ENCODE measurements at regions not wholly inside any gene's neighbourhood (a gene's known extent, or its start where the extent isn't known, plus 50 kb on each side); places are given as distances from the start of the nearest gene placed in this dataset.
A peak's percentile ranks its signal among the peaks of the same experiment; 100 is the strongest.

- no TSS peak for BruUV-seq (replicated peaks)
- in situ Hi-C loops (cut with MboI): no loop called here
- 51% methylated on average over 4 of the region's 4 CpGs for WGBS (ENCODE audit: insufficient coverage, insufficient replicate concordance, low lambda C conversion rate, missing lambda C conversion rate)
- ATAC-seq (peak; percentile 47), DNase-seq (ENCODE audit: low read depth, low spot score) (no peak), FAIRE-seq (no peak)
- RAD21 ChIA-PET (ENCODE audit: unreplicated experiment): interaction anchor here (0.6 kb wide), 1 partner anchor 286 kb away, joined by 3 read pairs; no protein-coding TSS in a partner anchor
- intact Hi-C loops (cut with micrococcal nuclease; ENCODE audit: unreplicated experiment): no loop called here
- SMC1A ChIA-PET (ENCODE audit: uncharacterized antibody, unreplicated experiment): no interaction called here
- no peaks in the 10 kb centered on the region for H3K9me3 ChIP-seq (replicated peaks; ENCODE audit: control insufficient read depth, insufficient read depth, low read length)
- H3K27me3 ChIP-seq (replicated peaks in 1 of 2; ENCODE audit: control insufficient read depth in 2 of 2, insufficient read depth in 2 of 2, low read length in 1 of 2): 0 out of 4 replicates have a peak, but pooled peaks cover 0 to 2% of the 10 kb centered on the region in 2 experiments
- TF ChIP-seq PAX8 (IDR thresholded peaks at IDR 0.05) (no peak), CUX1 (IDR thresholded peaks at IDR 0.05; ENCODE audit: insufficient replicate concordance, low read depth, low read length) (no peak), SMAD1 (IDR thresholded peaks at IDR 0.05; ENCODE audit: low read depth, partially characterized antibody) (no peak), FOXK2 (IDR thresholded peaks at IDR 0.05) (no peak)
- H3K9ac ChIP-seq (ENCODE audit: control insufficient read depth, insufficient read depth, low read length): no peak overlapping the region
- no peaks in the 10 kb centered on the region for H3K4me1 ChIP-seq (ENCODE audit: control insufficient read depth, insufficient read depth, low read length)
- CTCF ChIA-PET: no interaction called here
- H3K36me3 ChIP-seq (ENCODE audit: control insufficient read depth in 2 of 2, insufficient read depth in 2 of 2, low read length in 1 of 2): no peaks in the 10 kb centered on the region
- H3K79me2 ChIP-seq (ENCODE audit: control insufficient read depth, insufficient read depth, low read length): no peaks in the 10 kb centered on the region
- POLR2A ChIA-PET: no interaction called here
- H4K20me1 ChIP-seq (ENCODE audit: control insufficient read depth, insufficient read depth): no peaks in the 10 kb centered on the region
- H3K27ac ChIP-seq (ENCODE audit: control insufficient read depth, insufficient read depth): no peak overlapping the region
- H3K4me3 ChIP-seq: no peak overlapping the region
- H3K4me2 ChIP-seq (ENCODE audit: control insufficient read depth, insufficient read depth): no peak overlapping the region
- H2AFZ ChIP-seq (ENCODE audit: control insufficient read depth, low read depth, low read length): no peak overlapping the region
Observed at GRCh38 chr11:128239306-128239705, 348.1 kb downstream of the ETS1 start.

Measured in GM12878 (cell line).